Psoas muscle (tissue), 7 donors: ENCODE measurements at regions not wholly inside any gene's neighbourhood (a gene's known extent, or its start where the extent isn't known, plus 50 kb on each side); places are given as distances from the start of the nearest gene placed in this dataset.

ENCODE experiments used
- ATAC-seq, 4 donors: fragments of 200-7000 bp; cut with Tn5 transposase; one replicate each; pipeline ENCODE4 v1.9.1; 2020; ENCODE audit warnings: moderate library complexity in 3 of 4, mild to moderate bottlenecking in 2 of 4
- DNase-seq, 2 donors: peaks; one replicate each; pipeline ENCODE4 v3.0.0-alpha.2; 2020
- H3K27ac ChIP-seq: fragments of 200-600 bp; one replicate; pipeline ENCODE4 v1.8.0; 2022
- H3K27me3 ChIP-seq, 3 donors: fragments of 200-600 bp in 1 of 3; one replicate each; pipeline versions ENCODE4 v1.6.1 to v1.8.0; 2013 to 2022; ENCODE audit warnings: low read length in 2 of 3, mild to moderate bottlenecking in 2 of 3, moderate library complexity in 1 of 3; ENCODE audit not compliant: insufficient read depth in 3 of 3
- H3K36me3 ChIP-seq, 2 donors: fragments of 200-600 bp in 1 of 2; one replicate each; pipeline versions ENCODE4 v1.6.1 to v1.8.0; 2013 to 2022; ENCODE audit warnings: low read depth in 1 of 2, mild to moderate bottlenecking in 1 of 2, moderate library complexity in 1 of 2; ENCODE audit not compliant: insufficient read depth in 1 of 2
- H3K4me1 ChIP-seq: fragments of 200-600 bp; one replicate; pipeline ENCODE4 v1.8.0; 2022
- H3K4me3 ChIP-seq: fragments of 200-600 bp; one replicate; pipeline ENCODE4 v1.8.0; 2022; ENCODE audit warnings: mild to moderate bottlenecking
- H3K9me3 ChIP-seq: fragments of 200-600 bp; one replicate; pipeline ENCODE4 v1.8.0; 2022
- CTCF ChIP-seq: fragments of 200-600 bp; IDR thresholded peaks from one replicate; pipeline ENCODE4 v1.8.0; 2022; ENCODE audit warnings: antibody characterized with exemption
- WGBS, 3 donors: extraction: QIAGEN DNeasy Blood & Tissue Kit; methylation state at CpG; one replicate each; pipeline versions ENCODE4 v1.1.6 to v1.1.7; 2013; 5-methylcytosine and 5-hydroxymethylcytosine counted together
- intact Hi-C, 2 donors: fragments of 100-400 bp; cut with DNase I; formaldehyde crosslinking; loops; one replicate each; pipeline versions ENCODE4 v1.11.0 to v1.14.2; 2022
- donor health status: healthy with polysubstance abuse.
- donor health status: DM: no; HTN: no; CAD: no; lungs with moderate emphysema.
- donor health status: Bipolar disorder and iron deficiency.
- donor health status: healthy.
- donor health status: DM: yes; HTN: yes; CAD: no.
- donor health status: DM: no; HTN: no; CAD: no.
- donor health status: DM: yes; HTN: yes; CAD: no.

DNA sequence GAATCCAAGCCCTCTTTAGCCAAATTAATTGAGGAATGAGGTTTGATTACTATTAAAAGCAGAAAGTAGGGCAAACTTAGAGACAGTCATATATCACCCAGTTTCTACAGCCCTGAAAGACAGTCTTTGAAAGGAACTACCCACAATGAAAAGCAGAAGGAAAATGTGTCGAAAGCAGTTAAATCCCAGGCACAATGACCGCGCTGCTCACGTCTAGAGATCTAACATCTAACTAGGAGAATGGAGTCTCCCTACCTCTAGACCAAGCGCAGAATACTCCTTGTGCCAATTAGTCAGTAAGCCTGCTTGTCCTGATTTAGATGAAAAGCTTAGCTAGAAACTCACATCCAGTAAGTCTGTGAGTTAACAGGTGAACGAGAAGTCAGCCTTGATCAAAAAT, 350.0 kb downstream of the FGFR2 start:
- 68 to 81% (median 74%) methylated on average over 6 of the region's 6 CpGs for WGBS, 3 donors

GRCh38 chr10:121250995-121251764, 347.1 kb downstream of the FGFR2 start:
- no peak for TF ChIP-seq CTCF
- DNase-seq (no peak), ATAC-seq (no peak)
- Histone ChIP-seq H3K4me3 (no peak overlapping the region), H3K9me3 (no peaks in the 10 kb centered on the region), H3K27me3 (peaks cover 0 to 2% (median 0%) of the 10 kb centered on the region in 3 donors), H3K4me1 (no peaks in the 10 kb centered on the region), H3K36me3 (no peaks in the 10 kb centered on the region), H3K27ac (no peak overlapping the region)
- intact Hi-C loops = no loop called here
- 85 to 88% (median 87%) methylated on average over 6 of the region's 6 CpGs for WGBS, 3 donors

More for the DNA sequence above, 350.0 kb downstream of the FGFR2 start:
- Histone ChIP-seq H3K4me1 (no peaks in the 10 kb centered on the region), H3K4me3 (no peak overlapping the region), H3K36me3 (no peaks in the 10 kb centered on the region), H3K27me3 (peaks cover 0 to 3% (median 0%) of the 10 kb centered on the region in 3 donors), H3K27ac (no peak overlapping the region), H3K9me3 (no peaks in the 10 kb centered on the region)
- ATAC-seq (no peak), DNase-seq (no peak)
- TF ChIP-seq CTCF = no peak
- intact Hi-C loops = no loop called here

GRCh38 chr10:121252756-121253155, 345.5 kb downstream of the FGFR2 start:
- intact Hi-C loops = no loop called here
- Histone ChIP-seq H3K4me1 (no peaks in the 10 kb centered on the region), H3K27me3 (peaks cover 0 to 2% (median 0%) of the 10 kb centered on the region in 3 donors), H3K9me3 (no peaks in the 10 kb centered on the region), H3K27ac (no peak overlapping the region), H3K4me3 (no peak overlapping the region), H3K36me3 (no peaks in the 10 kb centered on the region)
- DNase-seq (no peak), ATAC-seq (no peak)
- 57 to 67% (median 64%) methylated on average over 2 of the region's 2 CpGs for WGBS, 3 donors
- TF ChIP-seq CTCF = no peak

GRCh38 chr10:121260377-121260776, 337.9 kb downstream of the FGFR2 start:
- DNase-seq (no peak), ATAC-seq (no peak)
- no peaks in the 10 kb centered on the region for H3K27me3 ChIP-seq
- no peak overlapping the region for H3K4me3 ChIP-seq
- no peaks in the 10 kb centered on the region for H3K36me3 ChIP-seq
- no peak overlapping the region for H3K27ac ChIP-seq
- WGBS, 3 donors = 53 to 81% (median 75%) methylated on average over 1 of the region's 1 CpG
- no peaks in the 10 kb centered on the region for H3K9me3 ChIP-seq
- intact Hi-C loops = no loop called here
- no peaks in the 10 kb centered on the region for H3K4me1 ChIP-seq
- TF ChIP-seq CTCF = no peak

DNA sequence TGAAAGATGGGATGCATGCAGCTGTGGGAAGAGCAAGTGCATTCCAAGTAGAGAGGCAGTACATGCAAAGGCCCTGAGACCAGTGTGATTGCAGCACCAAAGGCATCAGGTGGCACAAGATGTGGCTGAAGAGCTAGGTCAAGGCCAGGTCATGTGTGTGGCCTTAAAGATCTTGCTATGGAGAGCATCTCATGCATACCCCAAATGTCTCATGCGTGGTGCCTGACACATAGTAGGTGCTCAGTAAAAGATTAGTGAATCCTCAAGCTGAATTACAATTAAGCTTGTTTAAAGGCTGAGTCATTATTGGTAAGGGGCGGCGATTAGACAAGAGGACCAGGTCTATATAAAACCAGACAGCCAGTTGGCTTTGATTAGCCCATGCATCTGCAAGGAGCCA, 336.6 kb downstream of the FGFR2 start:
- DNase-seq (no peak), ATAC-seq (no peak)
- H3K9me3 ChIP-seq = no peaks in the 10 kb centered on the region
- no peak overlapping the region for H3K4me3 ChIP-seq
- no peaks in the 10 kb centered on the region for H3K4me1 ChIP-seq
- no peaks in the 10 kb centered on the region for H3K36me3 ChIP-seq
- intact Hi-C loops = no loop called here
- H3K27me3 ChIP-seq = no peaks in the 10 kb centered on the region
- no peak overlapping the region for H3K27ac ChIP-seq
- 95 to 96% (median 95%) methylated on average over 3 of the region's 3 CpGs for WGBS, 3 donors
- no peak for TF ChIP-seq CTCF
